ENCODE measurements at regions not wholly inside any gene's neighbourhood (a gene's known extent, or its start where the extent isn't known, plus 50 kb on each side); places are given as distances from the start of the nearest gene placed in this dataset.

GRCh38 chr10:71023704-71024283, 135.4 kb upstream of the PCBD1 start:
- H3K4me1 ChIP-seq: no peaks in the 10 kb centered on the region
- H3K4me3 ChIP-seq: no peak overlapping the region
- TF ChIP-seq EP300 (IDR thresholded peaks at IDR 0.05) (no peak), POLR2AphosphoS5 (IDR thresholded peaks at IDR 0.05) (no peak), CTCF (IDR thresholded peaks at IDR 0.05) (no peak), POLR2A (IDR thresholded peaks at IDR 0.05; ENCODE audit: low read depth) (no peak)
- DNase-seq (ENCODE audit: extremely low spot score): no peak
- no peak overlapping the region for H3K27ac ChIP-seq (replicated peaks in 1 of 4)
- 89% methylated on average over 5 of the region's 5 CpGs for WGBS
- no peaks in the 10 kb centered on the region for H3K36me3 ChIP-seq
- no peaks in the 10 kb centered on the region for H3K27me3 ChIP-seq
- peaks cover 0 to 9% (median 4%) of the 10 kb centered on the region in 4 donors for H3K9me3 ChIP-seq
- intact Hi-C loops (cut with DNase I): no loop called here

- intact Hi-C loops (cut with DNase I): no loop called here
- H3K9me3 ChIP-seq: peaks cover 0 to 9% (median 4%) of the 10 kb centered on the region in 4 donors
- H3K4me1 ChIP-seq: no peaks in the 10 kb centered on the region
- H3K27me3 ChIP-seq: no peaks in the 10 kb centered on the region
- 63% methylated on average over 4 of the region's 4 CpGs for WGBS
- DNase-seq (ENCODE audit: extremely low spot score): no peak
- no peaks in the 10 kb centered on the region for H3K36me3 ChIP-seq
- TF ChIP-seq POLR2AphosphoS5 (IDR thresholded peaks at IDR 0.05): no peak
- TF ChIP-seq POLR2A (IDR thresholded peaks at IDR 0.05; ENCODE audit: low read depth): no peak
- no peak overlapping the region for H3K27ac ChIP-seq (replicated peaks in 1 of 4)
- no peak overlapping the region for H3K4me3 ChIP-seq
Observed at GRCh38 chr10:71024490-71024889, 136.1 kb upstream of the PCBD1 start.

GRCh38 chr10:71025535-71025934, 137.2 kb upstream of the PCBD1 start:
- Histone ChIP-seq H3K4me3 (no peak overlapping the region), H3K36me3 (no peaks in the 10 kb centered on the region), H3K27ac (replicated peaks in 1 of 4) (no peak overlapping the region), H3K4me1 (no peaks in the 10 kb centered on the region), H3K9me3 (peaks cover 0 to 9% (median 4%) of the 10 kb centered on the region in 4 donors), H3K27me3 (no peaks in the 10 kb centered on the region)
- DNase-seq (ENCODE audit: extremely low spot score): no peak
- TF ChIP-seq POLR2A (IDR thresholded peaks at IDR 0.05; ENCODE audit: low read depth) (no peak), CTCF (IDR thresholded peaks at IDR 0.05) (no peak), POLR2AphosphoS5 (IDR thresholded peaks at IDR 0.05) (no peak), EP300 (IDR thresholded peaks at IDR 0.05) (no peak)
- intact Hi-C loops (cut with DNase I): no loop called here
- WGBS: 65% methylated on average over 4 of the region's 4 CpGs

DNA sequence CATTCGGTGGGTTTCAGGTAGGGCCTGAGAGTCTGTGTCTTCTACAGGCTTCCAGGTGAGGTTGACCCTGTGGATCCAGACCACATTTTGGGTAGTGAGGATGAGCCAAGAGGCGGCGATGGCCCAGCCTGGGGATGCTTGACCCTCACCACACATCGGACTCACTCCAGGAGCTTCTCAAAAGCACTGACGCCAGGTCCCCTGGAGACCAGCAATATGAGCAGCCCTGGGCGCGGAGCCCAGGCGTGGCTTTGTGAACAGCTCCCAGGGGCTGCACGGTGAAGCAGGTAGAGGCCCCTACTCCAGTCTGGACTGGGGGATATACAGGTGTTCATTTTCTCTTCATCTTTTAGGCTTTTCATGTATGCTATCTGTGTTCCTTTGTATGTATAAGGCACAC, 139.7 kb upstream of the PCBD1 start:
- no peak for DNase-seq (ENCODE audit: extremely low spot score)
- Histone ChIP-seq H3K4me1 (no peaks in the 10 kb centered on the region), H3K27me3 (no peaks in the 10 kb centered on the region), H3K27ac (replicated peaks in 1 of 4) (no peak overlapping the region), H3K36me3 (no peaks in the 10 kb centered on the region), H3K9me3 (no peaks in the 10 kb centered on the region), H3K4me3 (no peak overlapping the region)
- WGBS: 94% methylated on average over 9 of the region's 9 CpGs
- no peak for TF ChIP-seq POLR2A (IDR thresholded peaks at IDR 0.05; ENCODE audit: low read depth)
- TF ChIP-seq EP300 (IDR thresholded peaks at IDR 0.05): no peak
- no peak for TF ChIP-seq CTCF (IDR thresholded peaks at IDR 0.05)
- no peak for TF ChIP-seq POLR2AphosphoS5 (IDR thresholded peaks at IDR 0.05)
- intact Hi-C loops (cut with DNase I): no loop called here

DNA sequence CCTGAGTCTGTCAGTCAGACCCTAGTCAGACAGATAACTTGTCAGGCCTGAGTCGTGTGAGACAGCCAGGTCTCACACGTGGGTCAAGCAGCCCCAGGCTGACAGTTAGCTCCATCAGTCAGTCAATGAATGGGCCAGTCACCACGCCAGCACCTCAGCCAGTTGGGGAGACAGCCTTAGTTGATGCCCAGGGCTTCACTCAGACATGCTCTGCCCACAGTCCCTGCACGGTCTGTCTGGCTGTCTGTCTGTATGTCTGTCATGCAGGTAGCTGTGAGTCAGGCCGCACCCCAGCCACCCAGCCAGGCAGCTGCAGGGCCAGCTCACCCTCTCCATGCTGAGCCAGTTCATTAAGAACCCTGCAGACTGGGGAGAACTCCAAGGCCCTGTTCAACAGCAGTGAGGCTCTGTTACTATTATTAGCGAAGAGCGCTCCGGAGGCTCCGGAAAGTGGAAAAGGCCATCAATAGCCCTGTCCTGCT, 141.1 kb upstream of the PCBD1 start:
- WGBS: 80% methylated on average over 2 of the region's 9 CpGs
- intact Hi-C loops (cut with DNase I): no loop called here
- TF ChIP-seq CTCF (IDR thresholded peaks at IDR 0.05) (no peak), POLR2A (IDR thresholded peaks at IDR 0.05; ENCODE audit: low read depth) (no peak), POLR2AphosphoS5 (IDR thresholded peaks at IDR 0.05) (no peak), EP300 (IDR thresholded peaks at IDR 0.05) (no peak)
- no peaks in the 10 kb centered on the region for H3K27me3 ChIP-seq
- no peak overlapping the region for H3K4me3 ChIP-seq
- no peaks in the 10 kb centered on the region for H3K9me3 ChIP-seq
- no peak for DNase-seq (ENCODE audit: extremely low spot score)
- no peak overlapping the region for H3K27ac ChIP-seq (replicated peaks in 1 of 4)
- no peaks in the 10 kb centered on the region for H3K36me3 ChIP-seq
- no peaks in the 10 kb centered on the region for H3K4me1 ChIP-seq
